ENCODE measurements at regions not wholly inside any gene's neighbourhood (a gene's known extent, or its start where the extent isn't known, plus 50 kb on each side); places are given as distances from the start of the nearest gene placed in this dataset.

DNA sequence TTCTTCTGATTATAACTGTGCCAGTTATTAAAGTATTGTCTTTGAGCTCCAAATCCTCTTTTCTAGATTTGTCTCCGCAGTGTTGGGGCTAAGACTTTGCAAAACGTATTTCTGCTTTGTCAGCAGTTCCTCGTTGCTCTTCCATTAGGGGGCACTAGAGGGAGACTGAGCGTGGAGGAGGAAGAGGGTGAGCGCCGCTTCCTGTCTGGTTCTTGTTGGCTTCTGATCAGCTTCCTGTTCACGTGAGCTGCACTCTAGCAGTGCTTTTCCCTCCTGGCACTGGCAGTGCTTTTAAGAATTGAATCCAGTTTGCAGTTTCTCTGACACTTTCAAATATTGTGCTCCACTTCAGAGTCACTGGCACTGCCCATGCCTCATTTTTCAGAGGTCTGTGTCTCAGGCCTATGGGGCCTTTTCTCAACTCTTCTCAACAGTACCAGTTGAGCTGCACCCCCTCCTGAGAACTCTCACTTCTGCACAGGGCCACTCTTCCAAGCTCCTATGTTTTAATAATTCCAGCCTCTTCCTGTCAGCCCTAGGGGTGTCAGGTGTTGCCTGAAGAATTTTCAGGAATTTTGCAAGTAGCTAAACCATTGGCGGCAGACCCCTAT, 54.4 kb upstream of the LCORL start:
- no peak for DNase-seq (ENCODE audit: low spot score)

DNA sequence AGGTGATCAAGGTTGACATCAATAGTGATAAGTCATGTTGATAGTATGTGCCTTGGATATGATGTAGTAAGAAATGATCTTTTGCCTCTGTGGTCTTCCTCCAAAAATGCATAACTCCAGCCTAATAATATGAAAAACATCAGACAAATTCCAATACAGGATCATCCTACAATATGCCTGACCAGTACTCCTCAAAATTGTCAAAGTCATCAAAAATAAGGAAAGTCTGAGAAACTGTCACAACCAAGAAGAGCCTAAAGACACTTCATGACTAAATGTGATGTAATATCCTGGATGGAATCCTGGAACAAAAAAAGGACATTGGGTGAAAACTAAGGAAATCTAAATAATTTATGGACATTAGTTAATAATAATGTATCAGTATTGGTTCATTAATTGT, 50.3 kb upstream of the LCORL start:
- no peak for DNase-seq (ENCODE audit: low spot score)
